ENCODE measurements at regions not wholly inside any gene's neighbourhood (a gene's known extent, or its start where the extent isn't known, plus 50 kb on each side); places are given as distances from the start of the nearest gene placed in this dataset.

- no peak for DNase-seq (ENCODE audit: low read depth)
Observed at GRCh38 chr9:89655990-89656657, 51.3 kb downstream of the GADD45G start.

- no peak for DNase-seq (ENCODE audit: low read depth)
Observed at GRCh38 chr9:89657295-89657694, 52.5 kb downstream of the GADD45G start.

- no peak for DNase-seq (ENCODE audit: low read depth)
Observed at GRCh38 chr9:89657765-89658164, 53.0 kb downstream of the GADD45G start.

- no peak for DNase-seq (ENCODE audit: low read depth)
Observed at GRCh38 chr9:89658401-89658800, 53.6 kb downstream of the GADD45G start.

GRCh38 chr9:89658931-89659330 is 54.1 kb downstream of the GADD45G start:
- DNase-seq (ENCODE audit: low read depth): no peak

GRCh38 chr9:89659473-89659872 is 54.7 kb downstream of the GADD45G start:
- DNase-seq (ENCODE audit: low read depth): no peak

GRCh38 chr9:89659891-89660685 is 55.3 kb downstream of the GADD45G start:
- DNase-seq (ENCODE audit: low read depth): no peak

- DNase-seq (ENCODE audit: low read depth): no peak
Observed at GRCh38 chr9:89661391-89661949, 56.7 kb downstream of the GADD45G start.

- no peak for DNase-seq (ENCODE audit: low read depth)
Observed at GRCh38 chr9:89661956-89662717, 57.3 kb downstream of the GADD45G start.

GRCh38 chr9:89662718-89663613 is 58.2 kb downstream of the GADD45G start:
- DNase-seq (ENCODE audit: low read depth): no peak

GRCh38 chr9:89663614-89663970 is 58.8 kb downstream of the GADD45G start:
- DNase-seq (ENCODE audit: low read depth): no peak

GRCh38 chr9:89664010-89664409 is 59.2 kb downstream of the GADD45G start:
- no peak for DNase-seq (ENCODE audit: low read depth)

- no peak for DNase-seq (ENCODE audit: low read depth)
Observed at GRCh38 chr9:89664896-89665329, 60.1 kb downstream of the GADD45G start.

GRCh38 chr9:89666364-89666763 is 61.6 kb downstream of the GADD45G start:
- no peak for DNase-seq (ENCODE audit: low read depth)

GRCh38 chr9:89666950-89667349 is 62.1 kb downstream of the GADD45G start:
- DNase-seq (ENCODE audit: low read depth): no peak

GRCh38 chr9:89667726-89668125 is 62.9 kb downstream of the GADD45G start:
- DNase-seq (ENCODE audit: low read depth): no peak

- no peak for DNase-seq (ENCODE audit: low read depth)
Observed at GRCh38 chr9:89668216-89668865, 63.5 kb downstream of the GADD45G start.

- DNase-seq (ENCODE audit: low read depth): no peak
Observed at GRCh38 chr9:89668866-89669246, 64.0 kb downstream of the GADD45G start.

GRCh38 chr9:89669361-89669842 is 64.6 kb downstream of the GADD45G start:
- DNase-seq (ENCODE audit: low read depth): no peak

- DNase-seq (ENCODE audit: low read depth): no peak
Observed at GRCh38 chr9:89670114-89670513, 65.3 kb downstream of the GADD45G start.

All from stimulated activated CD8-positive, alpha-beta memory T cell treated with anti-CD3 and anti-CD28 coated beads, Interleukin-15, amount 100 ng/mL, for 1 hour (primary cell).